ENCODE measurements at regions not wholly inside any gene's neighbourhood (a gene's known extent, or its start where the extent isn't known, plus 50 kb on each side); places are given as distances from the start of the nearest gene placed in this dataset.

- TF ChIP-seq CTCF (IDR thresholded peaks at IDR 0.05; ENCODE audit: insufficient read depth, low read length): no peak
- no peak for TF ChIP-seq REST (IDR thresholded peaks at IDR 0.05; ENCODE audit: insufficient replicate concordance, low read depth)
- TF ChIP-seq GABPA (IDR thresholded peaks at IDR 0.05; ENCODE audit: low read depth): no peak
- TF ChIP-seq POLR2AphosphoS5 (IDR thresholded peaks at IDR 0.05; ENCODE audit: low read depth): no peak
Measured at GRCh38 chr15:96029172-96029571, 301.3 kb upstream of the NR2F2 start.
